ENCODE measurements at regions not wholly inside any gene's neighbourhood (a gene's known extent, or its start where the extent isn't known, plus 50 kb on each side); places are given as distances from the start of the nearest gene placed in this dataset.
"Not testable (repeated sequence)": the region's sequence is repeated elsewhere in the genome, so short reads cannot be mapped to it uniquely, and the experiment has no call there.

GRCh38 chr15:22519213-22519612 lies 60.5 kb downstream of the GOLGA6L22 start:
- DNase-seq (ENCODE audit: low spot score) = not testable (repeated sequence)

- not testable (repeated sequence) for DNase-seq (ENCODE audit: low spot score)
Measured at GRCh38 chr15:22526537-22526936, 67.8 kb downstream of the GOLGA6L22 start.

- DNase-seq (ENCODE audit: low spot score) = not testable (repeated sequence)
Measured at GRCh38 chr15:22527016-22527415, 68.3 kb downstream of the GOLGA6L22 start.

- not testable (repeated sequence) for DNase-seq (ENCODE audit: low spot score)
Measured at GRCh38 chr15:22529200-22529599, 70.5 kb downstream of the GOLGA6L22 start.

- DNase-seq (ENCODE audit: low spot score) = not testable (repeated sequence)
Measured at GRCh38 chr15:22559701-22560100, 101.0 kb downstream of the GOLGA6L22 start.

- DNase-seq (ENCODE audit: low spot score) = not testable (repeated sequence)
Measured at GRCh38 chr15:22561716-22562115, 103.0 kb downstream of the GOLGA6L22 start.

GRCh38 chr15:22566510-22566909 lies 107.8 kb downstream of the GOLGA6L22 start:
- not testable (repeated sequence) for DNase-seq (ENCODE audit: low spot score)

GRCh38 chr15:22569486-22569885 lies 110.8 kb downstream of the GOLGA6L22 start:
- not testable (repeated sequence) for DNase-seq (ENCODE audit: low spot score)

- not testable (repeated sequence) for DNase-seq (ENCODE audit: low spot score)
Measured at GRCh38 chr15:22572152-22572735, 113.5 kb downstream of the GOLGA6L22 start.

- DNase-seq (ENCODE audit: low spot score) = not testable (repeated sequence)
Measured at GRCh38 chr15:22572792-22573191, 114.1 kb downstream of the GOLGA6L22 start.

GRCh38 chr15:22577828-22578227 lies 119.1 kb downstream of the GOLGA6L22 start:
- DNase-seq (ENCODE audit: low spot score) = not testable (repeated sequence)

- DNase-seq (ENCODE audit: low spot score) = not testable (repeated sequence)
Measured at GRCh38 chr15:22579213-22579612, 120.5 kb downstream of the GOLGA6L22 start.

GRCh38 chr15:22587391-22587790 lies 128.7 kb downstream of the GOLGA6L22 start:
- not testable (repeated sequence) for DNase-seq (ENCODE audit: low spot score)

- DNase-seq (ENCODE audit: low spot score) = not testable (repeated sequence)
Measured at GRCh38 chr15:22598552-22598951, 139.8 kb downstream of the GOLGA6L22 start.

GRCh38 chr15:22599526-22600320 lies 141.0 kb downstream of the GOLGA6L22 start:
- not testable (repeated sequence) for DNase-seq (ENCODE audit: low spot score)

GRCh38 chr15:22616976-22617375 lies 158.3 kb downstream of the GOLGA6L22 start:
- DNase-seq (ENCODE audit: low spot score) = not testable (repeated sequence)

GRCh38 chr15:22631789-22632188 lies 154.7 kb upstream of the NIPA1 start:
- not testable (repeated sequence) for DNase-seq (ENCODE audit: low spot score)

- DNase-seq (ENCODE audit: low spot score) = not testable (repeated sequence)
Measured at GRCh38 chr15:22639983-22640382, 146.5 kb upstream of the NIPA1 start.

GRCh38 chr15:22649458-22649857 lies 137.0 kb upstream of the NIPA1 start:
- DNase-seq (ENCODE audit: low spot score) = not testable (repeated sequence)

GRCh38 chr15:22651179-22651578 lies 135.3 kb upstream of the NIPA1 start:
- not testable (repeated sequence) for DNase-seq (ENCODE audit: low spot score)

GRCh38 chr15:22664294-22665058 lies 122.0 kb upstream of the NIPA1 start:
- DNase-seq (ENCODE audit: low spot score) = peak; percentile 26

GRCh38 chr15:22665059-22665702 lies 121.3 kb upstream of the NIPA1 start:
- not testable (repeated sequence) for DNase-seq (ENCODE audit: low spot score)
